Liver (tissue), 3 donors: ENCODE measurements at regions not wholly inside any gene's neighbourhood (a gene's known extent, or its start where the extent isn't known, plus 50 kb on each side); places are given as distances from the start of the nearest gene placed in this dataset.

ENCODE experiments used
- CTCF ChIP-seq: fragments of 150-350 bp; IDR thresholded peaks from 2 replicates; pipeline ENCODE4 v1.5.1; 2017; ENCODE audit warnings: improper control_type of control experiment, low read depth, low read length; ENCODE audit not compliant: missing input control
- FOXA1 ChIP-seq: IDR thresholded peaks from 2 replicates; pipeline ENCODE4 v1.6.1; 2016; ENCODE audit warnings: antibody characterized with exemption
- HNF4G ChIP-seq: IDR thresholded peaks from 2 replicates; pipeline ENCODE4 v1.6.1; 2016; ENCODE audit warnings: antibody characterized with exemption
- JUND ChIP-seq, 2 donors: IDR thresholded peaks; 2 replicates each; pipeline ENCODE4 v1.6.1; 2016; ENCODE audit warnings: antibody characterized with exemption in 2 of 2
- RAD21 ChIP-seq, 2 donors: IDR thresholded peaks; 2 replicates each; pipeline ENCODE4 v1.6.1; 2016; ENCODE audit warnings: antibody characterized with exemption in 2 of 2, mild to moderate bottlenecking in 2 of 2
- REST ChIP-seq: IDR thresholded peaks from 2 replicates; pipeline ENCODE4 v1.6.1; 2016; ENCODE audit warnings: antibody characterized with exemption, mild to moderate bottlenecking
- RXRA ChIP-seq, 2 donors: IDR thresholded peaks; 2 replicates each; pipeline ENCODE4 v1.6.1; 2017 to 2018; ENCODE audit warnings: antibody characterized with exemption in 2 of 2, mild to moderate bottlenecking in 1 of 2
- SP1 ChIP-seq: IDR thresholded peaks from 2 replicates; pipeline ENCODE4 v1.6.1; 2018; ENCODE audit warnings: antibody characterized with exemption, mild to moderate bottlenecking
- TAF1 ChIP-seq: conservative IDR thresholded peaks from 2 replicates; pipeline ENCODE4 v1.6.1; 2016; ENCODE audit warnings: antibody characterized with exemption, mild to moderate bottlenecking
- YY1 ChIP-seq: IDR thresholded peaks from 2 replicates; pipeline ENCODE4 v1.6.1; 2016; ENCODE audit warnings: antibody characterized with exemption, mild to moderate bottlenecking
- ZBTB33 ChIP-seq: IDR thresholded peaks from 2 replicates; pipeline ENCODE4 v1.6.1; 2016; ENCODE audit warnings: antibody characterized with exemption
- TF ChIP-seq, protein P1 (sequence below): IDR thresholded peaks from 2 replicates; pipeline ENCODE4 v1.6.1; 2016; ENCODE audit warnings: antibody characterized with exemption
- donor health status: healthy.
- donor health status: healthy.

DNA sequence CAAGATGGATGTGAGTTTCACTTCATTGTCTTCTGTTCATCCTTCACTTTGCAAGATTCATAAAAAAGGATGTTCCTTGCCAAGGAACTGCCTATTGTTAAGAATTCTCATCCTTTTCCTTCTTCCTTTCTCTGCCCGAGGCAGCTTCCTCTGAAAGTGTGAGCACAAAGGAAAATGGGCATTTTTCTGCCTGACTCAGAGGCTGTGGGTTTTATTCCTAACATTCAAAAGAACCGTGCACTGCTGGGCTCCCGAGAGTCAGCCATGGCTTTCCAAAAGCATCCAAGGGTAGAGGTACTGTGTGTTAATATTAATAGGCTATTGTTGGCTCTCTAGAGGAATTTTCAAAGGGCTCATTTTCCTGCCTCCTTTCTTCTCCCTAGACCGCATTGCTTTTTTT is 289.4 kb downstream of the ABCC12 start:
- TF ChIP-seq CTCF (no peak), ZBTB33 (no peak), YY1 (no peak), TAF1 (no peak), RXRA (IDR thresholded peaks at IDR 0.05) (no peak), SP1 (no peak), RAD21 (IDR thresholded peaks at IDR 0.05) (no peak), REST (no peak), FOXA1 (no peak), JUND (IDR thresholded peaks at IDR 0.05) (no peak), HNF4G (no peak)
- TF ChIP-seq, protein P1, sequence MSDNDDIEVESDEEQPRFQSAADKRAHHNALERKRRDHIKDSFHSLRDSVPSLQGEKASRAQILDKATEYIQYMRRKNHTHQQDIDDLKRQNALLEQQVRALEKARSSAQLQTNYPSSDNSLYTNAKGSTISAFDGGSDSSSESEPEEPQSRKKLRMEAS: no peak
